HG02840 (cell line): ENCODE measurements at regions not wholly inside any gene's neighbourhood (a gene's known extent, or its start where the extent isn't known, plus 50 kb on each side); places are given as distances from the start of the nearest gene placed in this dataset.

Source experiments
- ATAC-seq: cut with Tn5 transposase; IDR thresholded peaks from one replicate; pipeline ENCODE4 v1.9.1; 2021; ENCODE audit warnings: mild to moderate bottlenecking, moderate library complexity, moderate number of reproducible peaks; ENCODE audit not compliant: unreplicated experiment, low FRiP score

DNA sequence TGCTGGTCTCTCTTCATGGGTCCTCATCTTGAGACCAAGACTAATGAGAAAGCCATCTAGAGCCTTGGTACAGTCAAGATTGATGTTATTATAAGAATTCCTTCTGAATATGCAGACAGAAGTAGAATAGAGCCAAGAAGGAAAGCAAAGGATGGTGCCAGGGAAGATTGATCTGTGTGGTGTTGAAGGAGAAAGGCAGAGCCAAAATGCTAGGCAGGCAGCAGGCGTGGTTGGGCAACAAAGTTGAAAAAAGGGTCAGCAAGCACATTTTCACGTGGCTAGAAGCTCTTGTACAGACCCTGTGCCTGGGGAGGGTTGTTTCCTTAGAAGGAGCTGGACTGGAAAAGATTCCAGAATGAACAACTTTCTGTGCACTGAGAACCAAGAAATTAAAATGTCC, 319.7 kb upstream of the ARGLU1 start:
- ATAC-seq = no peak

- ATAC-seq = no peak
These were observed 316.0 kb upstream of the ARGLU1 start for GRCh38 chr13:106883976-106884375.

DNA sequence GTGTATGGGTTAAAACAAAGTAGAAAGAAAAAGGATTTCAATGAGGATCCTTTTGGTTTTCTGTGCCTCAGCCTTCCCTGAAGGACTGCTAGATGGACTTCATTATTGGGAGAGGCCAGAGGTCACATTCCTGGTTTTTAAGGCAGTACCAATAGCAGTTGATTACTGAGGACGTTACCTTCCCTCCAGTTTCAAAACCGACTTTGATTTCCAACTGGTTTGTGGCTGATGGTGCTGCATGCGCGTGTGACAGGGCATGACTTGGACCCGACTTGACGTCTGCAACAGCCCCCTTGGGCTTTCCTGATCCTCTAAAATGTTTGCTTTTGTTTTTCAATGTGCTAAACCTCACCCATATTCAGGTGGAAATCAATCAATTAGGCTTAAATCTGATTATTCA, 314.3 kb upstream of the ARGLU1 start:
- no peak for ATAC-seq

DNA sequence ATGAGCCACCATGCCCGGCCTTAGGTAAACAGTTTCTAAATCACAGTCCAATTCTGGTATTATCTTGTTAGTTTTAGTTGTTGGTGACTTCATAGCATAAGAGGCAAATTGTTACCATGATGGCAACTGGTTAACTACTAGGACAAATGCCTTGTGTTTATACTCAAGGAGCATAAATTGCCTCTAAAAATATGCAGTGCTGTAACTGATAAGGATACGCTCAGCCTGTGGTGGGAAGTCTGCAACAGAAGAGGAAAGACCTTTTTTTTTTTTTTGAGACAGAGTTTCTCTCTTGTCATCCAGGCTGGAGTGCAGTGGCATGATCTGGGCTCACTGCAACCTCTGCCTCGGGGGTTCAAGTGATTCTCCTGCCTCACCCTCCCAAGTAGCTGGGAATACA, 311.9 kb upstream of the ARGLU1 start:
- ATAC-seq = no peak

DNA sequence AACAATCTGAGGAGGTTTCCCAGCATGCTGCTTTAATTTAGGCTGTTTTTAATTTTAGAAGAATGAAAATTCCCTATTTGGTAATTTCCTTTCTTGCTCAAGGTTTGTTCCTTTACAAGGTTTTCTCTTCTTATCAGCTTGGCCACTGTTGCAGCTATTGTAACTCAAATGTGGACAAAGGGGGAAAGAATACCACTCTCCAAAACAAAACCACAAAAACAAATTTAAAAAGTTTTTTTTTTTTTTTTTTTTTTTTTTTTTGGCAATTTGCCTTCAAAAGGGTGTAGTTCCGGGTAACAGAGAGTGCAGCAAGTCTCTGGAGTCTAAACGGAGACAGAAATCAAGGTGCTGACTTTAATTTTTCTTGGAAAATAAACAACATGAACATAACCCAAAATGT, 306.4 kb upstream of the ARGLU1 start:
- ATAC-seq = no peak

- no peak for ATAC-seq
These were observed 305.9 kb upstream of the ARGLU1 start for GRCh38 chr13:106873810-106874209.

GRCh38 chr13:106867249-106867648, 299.3 kb upstream of the ARGLU1 start:
- ATAC-seq = no peak

DNA sequence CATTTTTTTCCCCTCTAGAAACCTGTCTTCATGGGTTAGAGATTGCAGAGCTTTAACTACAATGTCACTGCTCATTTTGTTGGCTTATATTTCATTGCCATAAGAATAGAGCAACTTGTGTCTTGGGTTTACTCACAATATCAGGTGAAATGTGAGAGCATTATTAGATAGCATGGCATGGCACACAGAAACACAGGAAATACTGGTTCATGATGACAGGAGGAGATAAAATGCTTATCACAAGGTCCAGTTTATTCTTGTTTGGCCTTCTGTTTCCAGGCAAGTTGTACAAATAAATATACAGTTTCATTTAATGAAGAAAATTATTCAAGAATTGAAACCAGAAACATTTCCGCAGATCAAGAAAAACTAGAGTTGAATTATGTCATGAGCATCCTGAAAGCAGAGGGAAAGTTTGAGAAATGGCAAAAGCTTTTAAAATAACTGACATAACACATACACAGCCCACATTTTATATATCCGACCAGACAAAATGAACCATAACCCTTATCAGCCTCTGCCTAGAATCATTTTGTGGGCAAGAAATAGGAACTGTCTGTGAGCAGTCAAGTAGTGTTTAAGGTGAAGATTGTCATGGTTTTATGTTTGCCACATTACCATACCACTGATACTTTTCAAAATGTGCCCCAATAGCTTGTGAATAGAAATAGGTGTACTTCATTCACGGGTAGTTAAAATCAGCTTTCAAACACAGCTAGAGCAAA, 297.9 kb upstream of the ARGLU1 start:
- no peak for ATAC-seq

- ATAC-seq = no peak
These were observed 291.6 kb upstream of the ARGLU1 start for GRCh38 chr13:106859533-106859904.

GRCh38 chr13:106858903-106859532, 291.1 kb upstream of the ARGLU1 start:
- ATAC-seq = no peak

DNA sequence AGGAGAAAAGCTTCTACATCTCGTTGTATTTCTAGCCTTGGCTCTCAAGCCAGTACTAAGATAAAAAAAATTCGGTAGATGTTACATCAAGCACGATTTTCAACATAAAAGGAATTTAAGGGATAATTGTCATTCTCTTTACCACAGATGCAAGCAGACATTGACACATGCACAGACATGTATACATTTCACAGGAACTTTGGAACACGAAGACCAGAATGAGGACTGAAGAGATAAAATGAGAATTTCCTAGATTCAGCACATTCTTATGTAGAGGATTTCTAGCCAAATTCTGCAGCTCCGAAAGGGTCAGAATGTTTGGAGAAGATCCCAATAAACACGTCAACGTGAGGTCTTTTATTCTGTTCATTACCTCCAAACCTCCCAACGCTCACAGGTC, 284.5 kb upstream of the ARGLU1 start:
- no peak for ATAC-seq

- ATAC-seq = no peak
These were observed 283.2 kb upstream of the ARGLU1 start for GRCh38 chr13:106850973-106851650.

GRCh38 chr13:106846571-106847448, 278.9 kb upstream of the ARGLU1 start:
- no peak for ATAC-seq

GRCh38 chr13:106836186-106836802, 268.4 kb upstream of the ARGLU1 start:
- ATAC-seq = no peak

DNA sequence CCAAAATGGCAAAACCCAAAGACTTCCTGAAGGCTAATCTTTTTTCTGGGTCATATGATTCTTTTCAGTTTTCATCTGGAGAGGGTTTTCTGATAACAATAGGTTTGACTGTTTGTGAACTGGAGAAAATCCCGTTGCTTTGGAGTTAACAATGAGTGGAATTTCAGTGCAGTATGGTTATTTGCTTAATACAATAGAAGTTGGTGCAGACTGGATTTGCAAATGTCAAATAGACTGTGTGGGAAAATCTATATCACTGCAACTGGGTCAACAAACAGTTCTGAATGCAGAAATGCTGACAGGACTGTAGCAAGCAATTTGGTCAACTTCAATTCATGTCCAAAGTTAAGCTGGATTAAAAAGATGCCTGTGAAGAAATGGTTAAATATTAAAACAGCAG, 267.5 kb upstream of the ARGLU1 start:
- ATAC-seq = no peak

DNA sequence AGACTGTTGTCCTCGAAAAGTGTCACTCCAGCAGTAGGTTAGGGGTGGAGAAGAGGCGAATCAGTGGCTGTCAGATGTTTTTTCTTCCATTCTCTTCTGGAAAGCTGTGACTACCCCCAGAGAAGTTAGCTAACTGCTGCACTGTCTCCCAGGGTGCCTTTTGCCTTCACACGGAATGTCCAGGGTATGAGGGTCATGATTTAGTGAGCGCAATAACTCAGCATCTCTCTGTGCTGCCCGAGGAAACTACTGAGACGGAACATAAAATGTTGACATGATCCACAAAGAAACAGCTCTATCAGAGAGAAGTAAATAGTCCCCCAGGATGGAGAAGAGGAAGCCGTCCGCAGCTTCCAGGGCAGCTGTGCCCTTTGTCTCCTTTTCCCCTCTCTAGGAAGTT, 254.0 kb upstream of the ARGLU1 start:
- ATAC-seq = no peak

DNA sequence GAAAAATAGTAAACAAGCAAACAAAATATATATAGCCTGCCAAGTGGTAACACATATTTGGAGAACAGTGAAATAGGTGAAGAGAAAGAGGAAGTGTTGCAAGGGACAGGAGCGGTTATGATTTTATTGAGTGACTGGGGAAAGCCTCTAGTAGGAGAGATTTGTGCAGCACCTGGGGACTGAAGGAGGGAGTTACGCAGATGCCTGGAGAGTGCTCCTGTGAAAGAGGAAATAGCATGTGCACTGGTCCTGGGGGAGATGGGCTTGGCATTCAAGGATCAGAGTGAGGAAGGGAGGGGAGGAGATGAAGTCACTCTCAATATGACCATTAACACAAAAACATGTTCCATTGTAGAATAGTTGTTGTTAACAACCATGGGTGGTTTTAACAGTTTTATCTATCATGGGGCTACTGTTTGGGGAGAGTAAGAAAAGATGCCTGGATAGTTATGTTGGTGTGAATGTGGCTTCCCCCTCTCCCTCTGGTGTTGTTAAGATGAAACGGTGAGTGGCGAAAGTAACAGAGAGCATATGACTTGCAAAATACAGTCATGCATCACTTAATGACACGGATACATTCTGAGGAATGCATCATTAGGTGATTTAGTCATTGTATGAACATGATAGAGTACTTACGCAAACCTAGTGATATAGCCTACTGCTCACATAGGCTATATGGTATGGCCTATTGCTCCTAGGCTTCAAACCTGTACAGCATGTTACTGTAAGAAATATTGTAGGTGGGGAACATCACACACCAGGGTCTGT, 251.7 kb upstream of the ARGLU1 start:
- no peak for ATAC-seq

- ATAC-seq = no peak
These were observed 251.0 kb upstream of the ARGLU1 start for GRCh38 chr13:106818971-106819370.

- no peak for ATAC-seq
These were observed 247.6 kb upstream of the ARGLU1 start for GRCh38 chr13:106815545-106815944.

DNA sequence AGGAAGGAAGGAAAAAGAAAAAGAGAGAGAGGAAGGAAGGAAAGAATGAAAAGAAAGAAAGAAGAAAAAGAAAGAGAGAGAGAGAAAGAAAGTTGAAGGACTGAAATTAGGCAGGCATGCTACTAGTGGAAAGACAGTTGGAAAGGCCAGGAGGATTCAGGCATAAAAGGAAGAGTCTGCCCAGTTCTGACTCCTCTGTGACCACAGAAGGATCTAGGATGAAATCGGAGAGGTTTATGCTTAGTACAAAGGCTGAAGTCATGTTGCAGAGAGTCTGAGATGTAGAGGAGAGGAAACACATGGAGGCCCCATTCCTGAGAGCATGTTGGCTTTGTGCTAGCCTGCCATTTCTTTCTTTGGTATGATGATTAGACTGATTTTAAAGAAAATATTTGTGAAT, 246.5 kb upstream of the ARGLU1 start:
- no peak for ATAC-seq
